B cell (primary cell): ENCODE measurements at regions not wholly inside any gene's neighbourhood (a gene's known extent, or its start where the extent isn't known, plus 50 kb on each side); places are given as distances from the start of the nearest gene placed in this dataset.

Experiments used
- ATAC-seq: fragments of 200-7000 bp; cut with Tn5 transposase; one replicate; pipeline ENCODE4 v1.10.0; 2021; ENCODE audit warnings: low read depth, mild to moderate bottlenecking, moderate number of reproducible peaks, moderate library complexity
- CTCF ChIA-PET: fragments of 350-600 bp; sonication (Branson Sonifier 250); formaldehyde crosslinking; loops from one replicate; lab custom pipeline; 2021; ENCODE audit warnings: antibody characterized with exemption, inconsistent platforms; lab: Charles Lee
- POLR2A ChIA-PET: fragments of 350-600 bp; sonication (Branson Sonifier 250); formaldehyde crosslinking; loops from one replicate; lab custom pipeline; 2021; ENCODE audit warnings: antibody characterized with exemption; lab: Charles Lee
- DNase-seq: peaks from one replicate; pipeline ENCODE4 v3.0.0; 2013
- H2AFZ ChIP-seq: 2 replicates; pipeline ENCODE4 v1.6.1; 2012; ENCODE audit warnings: mild to moderate bottlenecking, low read depth, low read length; ENCODE audit not compliant: insufficient read depth, poor library complexity, severe bottlenecking
- H3K27ac ChIP-seq, 2 donors: 1 replicate in 1 of 2; 2 replicates in 1 of 2; pipeline ENCODE4 v1.5.1; 2012 to 2013; ENCODE audit warnings: low read length in 2 of 2, mild to moderate bottlenecking in 2 of 2, moderate library complexity in 1 of 2
- H3K27me3 ChIP-seq, 4 experiments: fragments of 200-600 bp in 1 of 4; sonication (generic) in 1 of 4; replicated peaks in 1 of 4; 1 replicate in 2 of 4; 2 replicates in 2 of 4; pipeline versions ENCODE4 v1.6.1 to v1.7.0; 2013 to 2016; ENCODE audit warnings: low read length in 3 of 4, mild to moderate bottlenecking in 2 of 4, mixed read lengths in 1 of 4, moderate library complexity in 1 of 4; ENCODE audit not compliant: insufficient read depth in 4 of 4, control insufficient read depth in 3 of 4; ENCODE audit errors: control extremely low read depth in 1 of 4
- H3K36me3 ChIP-seq, 2 experiments: replicated peaks in 1 of 2; 1 replicate in 1 of 2; 2 replicates in 1 of 2; pipeline versions ENCODE4 v1.6.1 to v1.7.1; 2013; ENCODE audit warnings: low read length in 1 of 2; ENCODE audit not compliant: insufficient read depth in 2 of 2, control insufficient read depth in 1 of 2; ENCODE audit errors: control extremely low read depth in 1 of 2, extremely low read depth in 1 of 2
- H3K4me1 ChIP-seq, 2 donors: fragments of 200-600 bp in 1 of 2; sonication (generic) in 1 of 2; 1 replicate in 1 of 2; 2 replicates in 1 of 2; pipeline versions ENCODE4 v1.5.1 to v1.6.1; 2013 to 2017; ENCODE audit warnings: low read length in 2 of 2; ENCODE audit not compliant: control insufficient read depth in 2 of 2, insufficient read depth in 2 of 2
- H3K4me2 ChIP-seq: replicated peaks from 2 replicates; pipeline ENCODE3; 2012; ENCODE audit warnings: mild to moderate bottlenecking, low read depth, low read length; ENCODE audit not compliant: poor library complexity, severe bottlenecking
- H3K4me3 ChIP-seq, 5 experiments: fragments of 200-600 bp in 1 of 5; sonication (generic) in 1 of 5; 1 replicate in 3 of 5; 2 replicates in 2 of 5; pipeline versions ENCODE4 v1.5.1 to v1.7.0; 2011 to 2016; ENCODE audit warnings: low read length in 4 of 5, mild to moderate bottlenecking in 4 of 5, low read depth in 2 of 5, control low read depth in 1 of 5, moderate library complexity in 1 of 5; ENCODE audit not compliant: insufficient read depth in 1 of 5; ENCODE audit errors: control extremely low read depth in 1 of 5, extremely low read depth in 1 of 5
- H3K79me2 ChIP-seq: fragments of 200-600 bp; sonication (generic); one replicate; pipeline ENCODE4 v1.6.0; 2016; ENCODE audit warnings: low read length; ENCODE audit not compliant: control insufficient read depth, insufficient read depth
- H3K9ac ChIP-seq: fragments of 200-600 bp; sonication (generic); 2 replicates; pipeline ENCODE4 v1.6.1; 2017; ENCODE audit warnings: mild to moderate bottlenecking, low read length, moderate library complexity
- H3K9me3 ChIP-seq, 3 donors: one replicate each; pipeline versions ENCODE4 v1.6.1 to v1.7.1; 2013; ENCODE audit warnings: low read length in 2 of 3; ENCODE audit not compliant: control insufficient read depth in 2 of 3, insufficient read depth in 1 of 3; ENCODE audit errors: control extremely low read depth in 1 of 3
- H4K20me1 ChIP-seq: 2 replicates; pipeline ENCODE4 v1.6.0; 2012; ENCODE audit warnings: mild to moderate bottlenecking, low read length; ENCODE audit not compliant: insufficient read depth, control insufficient read depth, poor library complexity, severe bottlenecking
- H3K27ac Mint-ChIP-seq: one replicate; pipeline ENCODE4 v1.8.0; 2021; ENCODE audit warnings: mixed read lengths
- H3K27me3 Mint-ChIP-seq: one replicate; pipeline ENCODE4 v1.8.0; 2021; ENCODE audit warnings: mixed read lengths
- H3K4me1 Mint-ChIP-seq: one replicate; pipeline ENCODE4 v1.8.0; 2021; ENCODE audit warnings: mixed read lengths
- H3K4me3 Mint-ChIP-seq: one replicate; pipeline ENCODE4 v1.8.0; 2021; ENCODE audit warnings: mixed read lengths
- H3K9me3 Mint-ChIP-seq: one replicate; pipeline ENCODE4 v1.8.0; 2022; ENCODE audit warnings: mixed read lengths; ENCODE audit not compliant: insufficient read depth
- CTCF ChIP-seq: fragments of 200-600 bp; IDR thresholded peaks from one replicate; pipeline ENCODE4 v1.8.0; 2022; ENCODE audit warnings: antibody characterized with exemption, mild to moderate bottlenecking
- EZH2 ChIP-seq: IDR thresholded peaks from 2 replicates; pipeline ENCODE4 v1.6.1; 2012; ENCODE audit warnings: borderline replicate concordance, low read depth, mild to moderate bottlenecking, moderate library complexity, low read length; ENCODE audit not compliant: insufficient read depth, poor library complexity, severe bottlenecking
- WGBS: methylation state at CpG from one replicate; pipeline ENCODE4 v1.1.5; 2013; ENCODE audit warnings: missing lambda C conversion rate; ENCODE audit not compliant: insufficient coverage; 5-methylcytosine and 5-hydroxymethylcytosine counted together
- intact Hi-C: fragments of 100-400 bp; cut with micrococcal nuclease; formaldehyde crosslinking; loops from one replicate; pipeline ENCODE4 v1.10.0; 2022

- intact Hi-C loops: no loop called here
- POLR2A ChIA-PET: no interaction called here
These were observed 351.2 kb downstream of the HHIPL2 start for GRCh38 chr1:222196736-222197135.

GRCh38 chr1:222196288-222196687 is 351.6 kb downstream of the HHIPL2 start:
- no peaks in the 10 kb centered on the region for H3K27me3 ChIP-seq
- TF ChIP-seq CTCF: no peak
- no peak for TF ChIP-seq EZH2
- no peak overlapping the region for H3K27ac Mint-ChIP-seq
- no peak overlapping the region for H3K4me3 Mint-ChIP-seq
- no peak overlapping the region for H3K9ac ChIP-seq
- no peaks in the 10 kb centered on the region for H3K9me3 ChIP-seq
- no peak for DNase-seq
- no peak overlapping the region for H3K4me3 ChIP-seq
- intact Hi-C loops: no loop called here
- H3K9me3 Mint-ChIP-seq: peaks cover 2% of the 10 kb centered on the region
- no peaks in the 10 kb centered on the region for H3K4me1 Mint-ChIP-seq
- POLR2A ChIA-PET: no interaction called here
- H3K4me1 ChIP-seq: no peaks in the 10 kb centered on the region
- H3K36me3 ChIP-seq: no peaks in the 10 kb centered on the region
- no peaks in the 10 kb centered on the region for H3K79me2 ChIP-seq
- no peaks in the 10 kb centered on the region for H4K20me1 ChIP-seq
- no peak overlapping the region for H3K27ac ChIP-seq
- H2AFZ ChIP-seq: no peak overlapping the region
- H3K4me2 ChIP-seq: no peak overlapping the region
- peaks cover 13% of the 10 kb centered on the region for H3K27me3 Mint-ChIP-seq
- no peak for ATAC-seq
- CTCF ChIA-PET: no interaction called here

More at GRCh38 chr1:222196736-222197135, 351.2 kb downstream of the HHIPL2 start:
- WGBS: 95% methylated on average over 2 of the region's 4 CpGs
- no peaks in the 10 kb centered on the region for H3K9me3 Mint-ChIP-seq
- DNase-seq: no peak
- Histone ChIP-seq H3K9ac (no peak overlapping the region), H3K79me2 (no peaks in the 10 kb centered on the region), H3K4me1 (no peaks in the 10 kb centered on the region), H2AFZ (no peak overlapping the region), H3K27me3 (no peaks in the 10 kb centered on the region), H3K4me2 (no peak overlapping the region), H3K4me3 (no peak overlapping the region), H4K20me1 (no peaks in the 10 kb centered on the region), H3K27ac (no peak overlapping the region), H3K9me3 (no peaks in the 10 kb centered on the region), H3K36me3 (no peaks in the 10 kb centered on the region)
- TF ChIP-seq EZH2 (no peak), CTCF (no peak)
- H3K4me1 Mint-ChIP-seq: no peaks in the 10 kb centered on the region
- H3K27me3 Mint-ChIP-seq: peaks cover 8% of the 10 kb centered on the region
- H3K27ac Mint-ChIP-seq: no peak overlapping the region
- no peak for ATAC-seq
- H3K4me3 Mint-ChIP-seq: no peak overlapping the region
- CTCF ChIA-PET: no interaction called here
